RWPE2 (cell line): ENCODE measurements at regions not wholly inside any gene's neighbourhood (a gene's known extent, or its start where the extent isn't known, plus 50 kb on each side); places are given as distances from the start of the nearest gene placed in this dataset.

Experiments used
- ATAC-seq: fragments of 200-7000 bp; cut with Tn5 transposase; 3 replicates; pipeline ENCODE4 v1.9.1; 2021; ENCODE audit warnings: low read depth
- DNase-seq: peaks from one replicate; pipeline ENCODE4 v3.0.0-alpha.2; 2020; ENCODE audit warnings: low spot score
- H3K27ac ChIP-seq: fragments of 450-650 bp; 2 replicates; pipeline ENCODE4 v1.5.1; 2017; ENCODE audit warnings: mild to moderate bottlenecking; ENCODE audit not compliant: poor library complexity, severe bottlenecking
- H3K27me3 ChIP-seq: fragments of 250-450 bp; sonication (Bioruptor Pico); 2 replicates; pipeline ENCODE4 v1.5.1; 2021; ENCODE audit warnings: mild to moderate bottlenecking, moderate library complexity; ENCODE audit not compliant: insufficient read depth, poor library complexity, severe bottlenecking
- H3K36me3 ChIP-seq: fragments of 250-450 bp; sonication (Bioruptor Pico); 2 replicates; pipeline ENCODE4 v1.5.1; 2020; ENCODE audit warnings: low read depth, mild to moderate bottlenecking, moderate library complexity
- H3K4me1 ChIP-seq: fragments of 250-450 bp; sonication (Bioruptor Pico); 2 replicates; pipeline ENCODE4 v1.5.1; 2021; ENCODE audit warnings: mild to moderate bottlenecking, moderate library complexity; ENCODE audit not compliant: insufficient read depth, poor library complexity, severe bottlenecking
- H3K4me3 ChIP-seq: fragments of 250-450 bp; sonication (Bioruptor Pico); 2 replicates; pipeline ENCODE4 v1.5.1; 2021; ENCODE audit warnings: mild to moderate bottlenecking, moderate library complexity; ENCODE audit not compliant: severe bottlenecking
- H3K9me3 ChIP-seq: fragments of 250-450 bp; sonication (Bioruptor Pico); 2 replicates; pipeline ENCODE4 v1.5.1; 2021; ENCODE audit warnings: mild to moderate bottlenecking, moderate library complexity; ENCODE audit not compliant: severe bottlenecking
- TF ChIP-seq, protein P1 (sequence below): fragments of 450-650 bp; IDR thresholded peaks from one replicate; pipeline ENCODE4 v1.5.1; 2017; ENCODE audit warnings: mild to moderate bottlenecking, moderate library complexity; ENCODE audit not compliant: poor library complexity, severe bottlenecking

DNA sequence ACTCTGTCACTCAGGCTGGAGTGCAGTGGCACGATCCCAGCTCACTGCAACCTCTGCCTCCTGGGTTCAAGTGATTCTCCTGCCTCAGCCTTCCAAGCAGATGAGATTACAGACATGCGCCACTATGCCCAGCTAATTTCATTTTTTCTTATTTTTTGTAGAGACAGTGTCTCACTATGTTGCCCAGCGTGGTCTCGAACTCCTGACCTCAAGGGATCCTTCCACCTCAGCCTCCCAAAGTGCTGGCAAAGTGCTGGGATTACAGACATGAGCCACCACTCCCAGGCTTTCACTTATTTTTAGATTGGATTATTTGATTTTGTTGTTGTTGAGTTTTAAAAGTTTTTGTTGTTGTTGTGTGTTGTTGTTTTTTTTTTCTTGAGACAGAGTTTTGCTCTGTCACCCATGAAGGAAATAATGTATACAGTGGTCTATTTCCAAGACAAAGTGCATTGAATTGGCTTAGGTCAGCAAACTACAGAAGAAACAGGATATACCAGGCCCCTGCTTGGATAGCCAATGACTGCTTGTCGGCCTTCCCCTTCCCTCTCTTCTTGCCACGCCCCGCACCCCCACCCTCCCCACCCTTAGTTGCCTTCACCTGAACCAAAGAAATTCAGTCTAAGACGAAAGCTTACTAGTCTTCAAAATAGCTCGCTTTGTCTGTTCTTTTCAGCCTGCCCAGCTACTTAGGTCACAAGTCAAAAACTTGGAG, 91.8 kb upstream of the CLDN5 start:
- H3K27me3 ChIP-seq: no peaks in the 10 kb centered on the region
- no peak overlapping the region for H3K4me3 ChIP-seq
- DNase-seq: no peak
- no peak for ATAC-seq
- H3K9me3 ChIP-seq: peaks cover 2% of the 10 kb centered on the region
- H3K36me3 ChIP-seq: no peaks in the 10 kb centered on the region
- TF ChIP-seq, protein P1, sequence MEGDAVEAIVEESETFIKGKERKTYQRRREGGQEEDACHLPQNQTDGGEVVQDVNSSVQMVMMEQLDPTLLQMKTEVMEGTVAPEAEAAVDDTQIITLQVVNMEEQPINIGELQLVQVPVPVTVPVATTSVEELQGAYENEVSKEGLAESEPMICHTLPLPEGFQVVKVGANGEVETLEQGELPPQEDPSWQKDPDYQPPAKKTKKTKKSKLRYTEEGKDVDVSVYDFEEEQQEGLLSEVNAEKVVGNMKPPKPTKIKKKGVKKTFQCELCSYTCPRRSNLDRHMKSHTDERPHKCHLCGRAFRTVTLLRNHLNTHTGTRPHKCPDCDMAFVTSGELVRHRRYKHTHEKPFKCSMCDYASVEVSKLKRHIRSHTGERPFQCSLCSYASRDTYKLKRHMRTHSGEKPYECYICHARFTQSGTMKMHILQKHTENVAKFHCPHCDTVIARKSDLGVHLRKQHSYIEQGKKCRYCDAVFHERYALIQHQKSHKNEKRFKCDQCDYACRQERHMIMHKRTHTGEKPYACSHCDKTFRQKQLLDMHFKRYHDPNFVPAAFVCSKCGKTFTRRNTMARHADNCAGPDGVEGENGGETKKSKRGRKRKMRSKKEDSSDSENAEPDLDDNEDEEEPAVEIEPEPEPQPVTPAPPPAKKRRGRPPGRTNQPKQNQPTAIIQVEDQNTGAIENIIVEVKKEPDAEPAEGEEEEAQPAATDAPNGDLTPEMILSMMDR: no peak
- H3K4me1 ChIP-seq: no peaks in the 10 kb centered on the region
- H3K27ac ChIP-seq: no peak overlapping the region

DNA sequence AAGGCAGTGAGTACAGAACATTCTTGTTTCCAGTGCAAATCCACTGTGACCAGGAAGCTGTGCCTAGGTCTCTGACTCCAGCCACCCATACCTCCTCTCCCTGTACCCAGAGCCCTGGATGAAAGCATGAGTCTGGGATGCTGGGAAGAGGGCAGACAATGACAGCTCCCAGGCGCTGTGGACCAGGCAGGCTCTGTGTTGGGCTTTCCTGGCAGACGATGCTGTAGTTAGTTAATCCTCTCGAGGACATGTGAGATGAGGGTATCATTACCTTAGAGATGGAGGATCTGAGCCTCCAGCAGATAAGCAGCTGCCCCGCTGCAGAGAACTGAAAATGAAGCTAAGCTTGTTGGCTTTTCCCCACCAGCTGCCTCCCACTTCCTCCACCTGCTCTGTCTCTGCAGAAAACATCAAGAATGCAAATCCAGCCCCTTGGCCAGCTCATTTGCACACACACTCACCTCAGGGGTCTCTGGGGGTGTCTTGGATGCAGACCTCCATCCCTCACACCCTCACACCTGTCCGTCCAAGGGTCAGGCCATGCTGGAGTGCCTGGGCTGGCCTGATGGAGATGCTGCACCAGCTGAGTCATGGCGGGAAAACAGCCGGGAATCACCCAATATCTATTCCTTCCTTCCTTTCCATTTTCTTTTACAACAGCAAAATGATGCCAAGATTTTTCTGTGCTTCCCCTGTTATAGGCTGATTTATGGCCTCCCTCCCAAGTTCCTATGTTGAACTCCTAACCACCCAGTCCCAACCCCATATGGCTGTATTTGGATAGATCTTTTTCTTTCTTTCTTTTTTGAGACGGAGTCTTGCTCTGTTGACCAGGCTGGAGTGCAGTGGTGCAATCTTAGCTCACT, 94.9 kb upstream of the SEPTIN5 start:
- DNase-seq: no peak
- Histone ChIP-seq H3K9me3 (peaks cover 2% of the 10 kb centered on the region), H3K4me3 (no peak overlapping the region), H3K36me3 (no peaks in the 10 kb centered on the region), H3K27ac (no peak overlapping the region), H3K4me1 (no peaks in the 10 kb centered on the region), H3K27me3 (no peaks in the 10 kb centered on the region)
- no peak for ATAC-seq
- TF ChIP-seq, protein P1: no peak

DNA sequence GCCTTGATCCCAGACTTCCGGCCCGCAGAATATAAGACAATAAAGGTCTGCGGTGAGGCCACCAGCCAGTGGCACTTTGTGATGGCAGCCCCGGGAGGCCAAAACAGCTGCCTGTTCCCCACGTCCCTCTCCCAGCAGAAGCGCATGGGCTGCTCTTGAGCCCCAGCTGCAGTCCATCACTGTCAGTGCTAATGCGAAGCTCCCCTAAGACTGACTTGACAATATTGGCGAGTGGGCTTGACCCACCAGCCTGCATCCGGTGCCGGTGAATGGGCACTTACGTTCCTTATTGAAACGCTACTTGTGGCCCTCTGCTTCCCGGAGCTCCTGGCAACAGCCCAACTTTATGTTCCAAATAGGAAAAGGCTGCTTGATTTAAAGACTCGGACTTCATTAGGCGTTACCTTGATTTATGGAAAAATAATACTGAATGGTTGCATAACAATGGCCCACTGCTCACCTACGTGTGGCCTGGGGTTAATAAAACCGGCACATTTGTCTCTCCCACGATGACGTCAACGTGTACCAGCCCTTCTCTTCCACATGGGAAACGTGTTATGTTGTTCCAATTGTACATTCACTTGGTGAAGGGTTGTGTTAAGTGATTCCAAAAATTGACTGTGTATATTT, 93.4 kb upstream of the SEPTIN5 start:
- no peaks in the 10 kb centered on the region for H3K36me3 ChIP-seq
- no peaks in the 10 kb centered on the region for H3K27me3 ChIP-seq
- TF ChIP-seq, protein P1: no peak
- H3K4me1 ChIP-seq: no peaks in the 10 kb centered on the region
- H3K4me3 ChIP-seq: no peak overlapping the region
- no peak for ATAC-seq
- no peak overlapping the region for H3K27ac ChIP-seq
- no peak for DNase-seq
- H3K9me3 ChIP-seq: peaks cover 2% of the 10 kb centered on the region

DNA sequence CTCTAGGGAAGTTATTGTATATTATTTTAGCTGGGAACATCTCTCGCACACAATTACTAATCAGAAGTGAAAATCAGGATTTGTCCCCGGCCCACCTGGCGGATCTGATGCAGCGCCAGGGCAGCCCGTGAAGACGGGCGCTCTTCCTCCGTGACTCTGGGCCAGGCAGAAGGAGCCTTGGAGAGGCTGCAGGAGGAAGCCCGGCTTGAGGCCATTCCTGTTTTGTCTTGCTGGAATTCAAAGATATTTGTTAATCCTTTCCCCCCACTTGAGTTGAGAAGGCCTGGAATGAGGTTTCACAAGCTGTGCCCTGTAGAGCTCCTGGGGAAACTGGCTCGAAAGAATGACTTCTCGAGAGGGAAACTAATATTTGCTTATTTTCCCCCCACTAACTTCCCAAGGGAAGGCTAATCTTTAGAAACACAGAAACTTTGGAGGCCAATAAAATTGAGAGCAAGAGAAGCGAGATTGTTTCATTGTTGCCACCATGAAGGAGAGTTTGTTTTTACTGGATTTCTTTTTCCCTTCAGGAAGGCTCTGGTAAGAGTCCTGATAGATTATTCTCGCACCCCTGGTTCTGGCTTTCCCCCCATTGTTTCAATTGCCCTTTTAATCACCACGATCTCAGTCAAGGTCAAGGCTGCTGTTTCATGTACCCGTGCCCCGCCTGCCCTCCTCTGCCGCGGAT, 92.8 kb upstream of the SEPTIN5 start:
- Histone ChIP-seq H3K27ac (no peak overlapping the region), H3K36me3 (no peaks in the 10 kb centered on the region), H3K27me3 (no peaks in the 10 kb centered on the region), H3K4me1 (no peaks in the 10 kb centered on the region), H3K4me3 (no peak overlapping the region), H3K9me3 (peaks cover 2% of the 10 kb centered on the region)
- TF ChIP-seq, protein P1: no peak
- ATAC-seq (no peak), DNase-seq (no peak)
